Immature natural killer cell (primary cell): ENCODE measurements at regions not wholly inside any gene's neighbourhood (a gene's known extent, or its start where the extent isn't known, plus 50 kb on each side); places are given as distances from the start of the nearest gene placed in this dataset.
"Not testable (repeated sequence)": the region's sequence is repeated elsewhere in the genome, so short reads cannot be mapped to it uniquely, and the experiment has no call there.

Experiments
- DNase-seq, 3 donors: peaks; one replicate each; pipeline ENCODE4 v3.0.0; 2022; ENCODE audit warnings: mixed read lengths in 1 of 3
- H3K27ac Mint-ChIP-seq, 6 donors: one replicate each; pipeline ENCODE4 v1.8.0; 2020; ENCODE audit warnings: mixed read lengths in 6 of 6, mild to moderate bottlenecking in 5 of 6, inconsistent platforms in 4 of 6, moderate library complexity in 3 of 6
- H3K27me3 Mint-ChIP-seq, 3 donors: one replicate each; pipeline ENCODE4 v1.8.0; 2020 to 2021; ENCODE audit warnings: low read depth in 3 of 3, mild to moderate bottlenecking in 3 of 3, mixed read lengths in 3 of 3, moderate library complexity in 3 of 3, inconsistent platforms in 1 of 3
- H3K36me3 Mint-ChIP-seq, 3 donors: one replicate each; pipeline ENCODE4 v1.8.0; 2020; ENCODE audit warnings: mixed read lengths in 3 of 3, inconsistent platforms in 2 of 3, mild to moderate bottlenecking in 2 of 3
- H3K4me1 Mint-ChIP-seq, 2 donors: one replicate each; pipeline ENCODE4 v1.8.0; 2020; ENCODE audit warnings: inconsistent platforms in 2 of 2, mild to moderate bottlenecking in 2 of 2, mixed read lengths in 2 of 2, moderate library complexity in 1 of 2
- H3K4me3 Mint-ChIP-seq, 5 donors: one replicate each; pipeline ENCODE4 v1.8.0; 2020; ENCODE audit warnings: mild to moderate bottlenecking in 5 of 5, mixed read lengths in 5 of 5, inconsistent platforms in 3 of 5, moderate library complexity in 3 of 5
- H3K9me3 Mint-ChIP-seq, 6 donors: one replicate each; pipeline ENCODE4 v1.8.0; 2020; ENCODE audit warnings: mild to moderate bottlenecking in 6 of 6, mixed read lengths in 6 of 6, inconsistent platforms in 4 of 6, moderate library complexity in 3 of 6

DNA sequence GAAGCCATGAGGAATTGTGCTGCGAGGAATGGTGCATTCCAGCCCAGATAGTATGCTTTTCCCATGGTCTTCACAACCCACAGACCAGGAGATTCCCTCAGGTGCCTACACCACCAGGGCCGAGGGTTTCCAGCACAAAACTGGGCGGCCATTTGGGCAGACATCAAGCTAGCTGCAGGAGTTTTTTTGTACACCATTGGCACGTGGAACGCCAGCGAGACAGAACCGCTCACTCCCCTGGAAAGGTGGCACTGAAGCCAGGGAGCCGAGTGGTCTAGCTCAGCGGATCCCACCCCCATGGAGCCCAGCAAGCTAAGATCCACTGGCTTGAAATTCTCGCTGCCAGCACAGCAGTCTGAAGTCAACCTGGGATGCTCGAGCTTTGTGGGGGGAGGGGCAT is 228.6 kb upstream of the SLC30A5 start:
- DNase-seq, H3K4me3 Mint-ChIP-seq, H3K27me3 Mint-ChIP-seq, H3K36me3 Mint-ChIP-seq, H3K27ac Mint-ChIP-seq, H3K4me1 Mint-ChIP-seq: not testable (repeated sequence)
- H3K9me3 Mint-ChIP-seq = peaks cover 4 to 15% (median 8%) of the 10 kb centered on the region in 6 donors

- Mint-ChIP-seq H3K27ac (no peak overlapping the region), H3K27me3 (peaks cover 0 to 4% (median 2%) of the 10 kb centered on the region in 3 donors), H3K9me3 (peaks cover 0 to 2% (median 0%) of the 10 kb centered on the region in 6 donors), H3K36me3 (no peaks in the 10 kb centered on the region), H3K4me1 (no peaks in the 10 kb centered on the region), H3K4me3 (no peak overlapping the region)
- no peak for DNase-seq
Observed at GRCh38 chr5:68872088-68872839, 221.6 kb upstream of the SLC30A5 start.

GRCh38 chr5:68873198-68873597 is 220.6 kb upstream of the SLC30A5 start:
- DNase-seq = no peak
- Mint-ChIP-seq H3K4me1 (no peaks in the 10 kb centered on the region), H3K9me3 (no peaks in the 10 kb centered on the region), H3K36me3 (no peaks in the 10 kb centered on the region), H3K27me3 (peaks cover 0 to 3% (median 2%) of the 10 kb centered on the region in 3 donors), H3K27ac (no peak overlapping the region), H3K4me3 (no peak overlapping the region)

DNA sequence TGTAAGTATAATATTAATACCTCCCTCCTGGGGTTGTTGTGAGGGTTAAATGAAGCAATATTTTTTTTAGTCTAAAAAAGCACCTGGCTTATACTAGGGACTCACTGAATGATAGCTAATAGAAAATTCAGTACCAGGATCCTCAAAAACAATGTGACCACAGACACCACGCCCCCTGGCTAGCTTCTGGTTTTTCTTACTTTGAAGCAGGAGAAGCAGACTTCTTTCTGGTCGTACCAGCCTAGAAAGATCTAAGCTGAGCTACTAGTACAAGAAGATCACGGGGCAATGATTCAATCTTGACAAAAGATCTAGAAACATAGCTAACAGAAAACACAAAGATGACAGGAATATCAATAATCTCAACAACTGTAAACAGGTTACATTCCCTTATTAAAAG is 218.5 kb upstream of the SLC30A5 start:
- Mint-ChIP-seq H3K4me3 (no peak overlapping the region), H3K4me1 (no peaks in the 10 kb centered on the region), H3K9me3 (no peaks in the 10 kb centered on the region), H3K27ac (no peak overlapping the region), H3K36me3 (no peaks in the 10 kb centered on the region), H3K27me3 (no peaks in the 10 kb centered on the region)
- DNase-seq = no peak

GRCh38 chr5:68883436-68883835 is 210.4 kb upstream of the SLC30A5 start:
- Mint-ChIP-seq H3K4me3 (no peak overlapping the region), H3K36me3 (no peaks in the 10 kb centered on the region), H3K4me1 (no peaks in the 10 kb centered on the region), H3K27ac (no peak overlapping the region), H3K9me3 (no peaks in the 10 kb centered on the region), H3K27me3 (peaks cover 0 to 8% (median 5%) of the 10 kb centered on the region in 3 donors)
- DNase-seq = no peak

DNA sequence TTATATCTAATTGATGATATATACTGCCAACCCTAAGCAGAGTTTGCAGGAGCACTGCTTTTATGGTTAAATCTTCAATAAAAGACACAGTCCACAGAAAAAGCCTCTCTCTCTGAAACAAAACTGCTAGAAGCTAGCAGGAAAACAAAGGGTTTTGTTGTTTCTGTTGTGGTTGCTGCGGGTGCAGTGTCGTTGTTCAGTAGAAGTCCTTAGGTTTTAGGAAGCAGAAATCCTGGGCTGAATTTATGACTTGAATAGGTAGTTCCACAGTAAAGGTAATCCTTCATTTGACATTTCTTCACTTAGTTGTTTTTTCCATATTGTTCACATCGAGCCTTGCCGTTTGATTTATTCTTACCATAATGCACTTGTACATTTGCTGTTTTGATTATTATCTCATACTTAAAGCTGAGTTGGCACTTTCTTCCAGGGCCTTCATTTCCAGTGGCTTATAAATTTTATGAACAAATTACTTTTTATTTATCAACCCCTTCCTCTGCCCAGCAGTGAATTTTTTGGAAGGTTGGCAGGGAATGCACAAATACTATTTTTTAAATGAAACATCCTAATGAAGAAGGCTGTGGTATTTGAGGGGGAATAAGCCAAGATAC is 209.6 kb upstream of the SLC30A5 start:
- Mint-ChIP-seq H3K4me3 (no peak overlapping the region), H3K27ac (no peak overlapping the region), H3K27me3 (peaks cover 0 to 8% (median 5%) of the 10 kb centered on the region in 3 donors), H3K9me3 (no peaks in the 10 kb centered on the region), H3K4me1 (no peaks in the 10 kb centered on the region), H3K36me3 (no peaks in the 10 kb centered on the region)
- DNase-seq = no peak

GRCh38 chr5:68884883-68885282 is 208.9 kb upstream of the SLC30A5 start:
- H3K27ac Mint-ChIP-seq = no peak overlapping the region
- peaks cover 0 to 8% (median 5%) of the 10 kb centered on the region in 3 donors for H3K27me3 Mint-ChIP-seq
- H3K9me3 Mint-ChIP-seq = no peaks in the 10 kb centered on the region
- H3K36me3 Mint-ChIP-seq = no peaks in the 10 kb centered on the region
- no peaks in the 10 kb centered on the region for H3K4me1 Mint-ChIP-seq
- DNase-seq = no peak
- H3K4me3 Mint-ChIP-seq = no peak overlapping the region

- no peak for DNase-seq
- Mint-ChIP-seq H3K36me3 (no peaks in the 10 kb centered on the region), H3K27ac (peak overlapping the region in 1 of 6 donors; percentile 9), H3K4me1 (no peaks in the 10 kb centered on the region), H3K27me3 (peaks cover 0 to 6% (median 5%) of the 10 kb centered on the region in 3 donors), H3K4me3 (no peak overlapping the region), H3K9me3 (no peaks in the 10 kb centered on the region)
Observed at GRCh38 chr5:68886814-68887213, 207.0 kb upstream of the SLC30A5 start.

GRCh38 chr5:68891718-68892117 is 202.1 kb upstream of the SLC30A5 start:
- no peaks in the 10 kb centered on the region for H3K4me1 Mint-ChIP-seq
- no peak overlapping the region for H3K27ac Mint-ChIP-seq
- H3K9me3 Mint-ChIP-seq = no peaks in the 10 kb centered on the region
- DNase-seq = no peak
- no peak overlapping the region for H3K4me3 Mint-ChIP-seq
- H3K36me3 Mint-ChIP-seq = no peaks in the 10 kb centered on the region
- H3K27me3 Mint-ChIP-seq = peaks cover 2 to 9% (median 4%) of the 10 kb centered on the region in 3 donors

DNA sequence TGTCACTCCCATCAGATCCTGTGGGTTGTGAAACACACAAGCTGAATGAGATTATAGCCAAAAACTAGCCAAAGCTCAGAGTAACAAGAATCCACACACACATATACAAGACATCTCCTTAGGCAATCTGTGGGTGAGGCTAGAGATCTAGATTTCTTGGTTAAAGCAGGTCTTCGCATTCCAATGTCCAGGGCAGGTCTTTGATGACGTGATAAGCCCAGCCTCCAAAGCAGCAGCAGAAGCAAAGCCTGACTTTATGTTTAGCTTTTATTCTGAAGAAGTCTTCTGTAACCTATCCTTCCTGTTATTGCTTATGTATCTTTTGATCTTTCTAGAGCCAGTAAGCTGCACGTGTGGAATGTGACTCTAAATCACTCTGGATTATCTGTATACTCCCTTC is 199.1 kb upstream of the SLC30A5 start:
- H3K4me1 Mint-ChIP-seq = no peaks in the 10 kb centered on the region
- no peak for DNase-seq
- no peaks in the 10 kb centered on the region for H3K36me3 Mint-ChIP-seq
- H3K9me3 Mint-ChIP-seq = peaks cover 0 to 2% (median 0%) of the 10 kb centered on the region in 6 donors
- H3K4me3 Mint-ChIP-seq = no peak overlapping the region
- peaks cover 2 to 5% (median 4%) of the 10 kb centered on the region in 3 donors for H3K27me3 Mint-ChIP-seq
- H3K27ac Mint-ChIP-seq = no peak overlapping the region

DNA sequence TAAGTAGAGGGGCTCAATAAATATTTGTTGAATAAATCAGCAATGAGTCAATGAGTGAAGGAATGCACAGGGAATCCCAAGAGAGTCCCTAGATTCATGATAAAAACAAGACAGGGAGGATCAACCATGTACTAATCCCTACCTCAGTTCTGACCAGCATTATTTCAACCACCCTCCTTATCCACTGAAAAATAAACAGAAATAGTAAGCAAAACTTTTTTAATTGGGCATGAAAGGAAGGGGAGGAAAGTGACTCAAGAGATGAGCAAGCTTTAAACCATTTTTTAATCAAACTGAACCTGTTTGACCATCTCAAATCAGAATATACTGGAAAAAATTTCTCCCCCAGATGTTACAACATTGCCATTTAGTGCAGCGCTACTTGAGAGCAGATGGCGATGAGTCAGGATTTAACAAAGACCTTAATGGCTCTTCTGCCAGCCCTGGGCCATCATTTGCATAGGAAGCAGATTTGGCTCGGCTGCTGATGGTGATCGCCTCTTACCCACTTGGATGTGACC is 194.8 kb upstream of the SLC30A5 start:
- H3K36me3 Mint-ChIP-seq = no peaks in the 10 kb centered on the region
- no peak overlapping the region for H3K4me3 Mint-ChIP-seq

GRCh38 chr5:68911840-68912690 is 181.7 kb upstream of the SLC30A5 start:
- H3K4me1 Mint-ChIP-seq = no peaks in the 10 kb centered on the region
- DNase-seq = no peak
- peaks cover 0 to 3% (median 0%) of the 10 kb centered on the region in 6 donors for H3K9me3 Mint-ChIP-seq
- peaks cover 0 to 6% (median 0%) of the 10 kb centered on the region in 3 donors for H3K27me3 Mint-ChIP-seq
- no peaks in the 10 kb centered on the region for H3K36me3 Mint-ChIP-seq
- no peak overlapping the region for H3K4me3 Mint-ChIP-seq
- H3K27ac Mint-ChIP-seq = no peak overlapping the region

More for the DNA sequence above, 194.8 kb upstream of the SLC30A5 start:
- peaks cover 1 to 3% (median 2%) of the 10 kb centered on the region in 3 donors for H3K27me3 Mint-ChIP-seq
- H3K27ac Mint-ChIP-seq = no peak overlapping the region
- DNase-seq = no peak
- H3K4me1 Mint-ChIP-seq = no peaks in the 10 kb centered on the region
- peaks cover 0 to 2% (median 0%) of the 10 kb centered on the region in 6 donors for H3K9me3 Mint-ChIP-seq

DNA sequence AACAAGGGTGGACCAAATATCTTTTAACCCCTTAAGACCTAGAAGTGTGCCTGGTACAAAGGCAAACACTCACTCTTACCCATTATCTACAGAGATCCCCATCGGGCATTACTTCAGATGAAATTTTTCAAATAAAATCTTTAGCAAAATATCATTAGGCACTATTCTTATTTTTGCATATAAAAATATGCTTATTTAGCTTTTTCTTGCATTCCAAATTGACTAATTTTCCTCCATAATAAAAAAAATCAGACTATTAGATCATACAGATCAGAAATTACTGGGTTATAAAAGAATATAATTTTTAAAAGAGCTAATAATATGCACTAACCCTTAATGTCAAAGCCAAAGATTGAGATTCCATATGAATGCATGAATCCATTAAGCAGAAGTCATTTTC is 178.7 kb upstream of the SLC30A5 start:
- H3K27me3 Mint-ChIP-seq = peaks cover 0 to 8% (median 0%) of the 10 kb centered on the region in 3 donors
- H3K4me3 Mint-ChIP-seq = no peak overlapping the region
- no peak overlapping the region for H3K27ac Mint-ChIP-seq
- peaks cover 0 to 4% (median 0%) of the 10 kb centered on the region in 6 donors for H3K9me3 Mint-ChIP-seq
- DNase-seq = no peak
- H3K4me1 Mint-ChIP-seq = no peaks in the 10 kb centered on the region
- no peaks in the 10 kb centered on the region for H3K36me3 Mint-ChIP-seq

GRCh38 chr5:68918306-68918705 is 175.5 kb upstream of the SLC30A5 start:
- no peaks in the 10 kb centered on the region for H3K36me3 Mint-ChIP-seq
- no peak for DNase-seq
- no peak overlapping the region for H3K4me3 Mint-ChIP-seq
- no peak overlapping the region for H3K27ac Mint-ChIP-seq
- H3K27me3 Mint-ChIP-seq = peaks cover 0 to 9% (median 0%) of the 10 kb centered on the region in 3 donors
- no peaks in the 10 kb centered on the region for H3K4me1 Mint-ChIP-seq
- H3K9me3 Mint-ChIP-seq = peaks cover 0 to 11% (median 0%) of the 10 kb centered on the region in 6 donors
